ENCODE measurements at regions not wholly inside any gene's neighbourhood (a gene's known extent, or its start where the extent isn't known, plus 50 kb on each side); places are given as distances from the start of the nearest gene placed in this dataset.

DNA sequence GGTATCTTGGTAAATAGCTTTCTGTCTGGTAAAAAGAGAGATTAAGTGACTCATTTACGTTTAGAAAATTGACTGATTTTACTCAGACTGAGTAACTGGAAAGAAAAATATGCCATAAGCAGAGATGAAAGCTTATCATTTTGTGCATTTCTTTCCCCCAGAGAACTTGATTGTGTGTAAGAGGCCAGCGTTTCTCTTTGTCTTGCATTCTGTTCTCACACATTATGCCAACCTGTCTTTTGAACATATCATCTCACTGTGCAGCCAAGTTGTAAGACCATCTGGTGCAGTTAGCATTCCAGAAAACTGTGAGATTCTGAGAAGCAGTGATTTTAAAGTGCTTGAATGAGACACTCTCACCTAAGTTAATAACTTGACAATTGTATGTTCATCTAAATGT lies 651.3 kb downstream of the TECRL start:
- Histone ChIP-seq H3K79me2 (ENCODE audit: control insufficient read depth, insufficient read depth, low read length) (no peaks in the 10 kb centered on the region), H3K4me2 (ENCODE audit: control insufficient read depth, insufficient read depth) (no peak overlapping the region), H3K9ac (ENCODE audit: control insufficient read depth, insufficient read depth, low read length) (no peak overlapping the region), H3K27ac (ENCODE audit: control insufficient read depth, insufficient read depth) (no peak overlapping the region), H3K4me1 (ENCODE audit: control insufficient read depth, insufficient read depth, low read length) (no peaks in the 10 kb centered on the region), H3K27me3 (replicated peaks in 1 of 2; ENCODE audit: control insufficient read depth in 2 of 2, insufficient read depth in 2 of 2, low read length in 1 of 2) (no peaks in the 10 kb centered on the region), H4K20me1 (ENCODE audit: control insufficient read depth, insufficient read depth) (no peaks in the 10 kb centered on the region), H3K9me3 (replicated peaks; ENCODE audit: control insufficient read depth, insufficient read depth, low read length) (no peaks in the 10 kb centered on the region), H3K36me3 (ENCODE audit: control insufficient read depth in 2 of 2, insufficient read depth in 2 of 2, low read length in 1 of 2) (no peaks in the 10 kb centered on the region), H2AFZ (ENCODE audit: control insufficient read depth, low read depth, low read length) (no peak overlapping the region), H3K4me3 (no peak overlapping the region)
- ChIA-PET SMC1A (ENCODE audit: uncharacterized antibody, unreplicated experiment) (no interaction called here), CTCF (no interaction called here), RAD21 (ENCODE audit: unreplicated experiment) (no interaction called here), POLR2A (no interaction called here)
- BruUV-seq (replicated peaks), result no TSS peak
- TF ChIP-seq ETV6 (conservative IDR thresholded peaks at IDR 0.05 in 1 of 2, IDR thresholded peaks at IDR 0.05 in 1 of 2; ENCODE audit: borderline replicate concordance in 1 of 2, low read depth in 1 of 2) (no peak), FOXK2 (IDR thresholded peaks at IDR 0.05) (no peak)
- DNase-seq (ENCODE audit: low read depth, low spot score) (no peak), ATAC-seq (no peak), FAIRE-seq (no peak)
- intact Hi-C loops (cut with micrococcal nuclease; ENCODE audit: unreplicated experiment) (no loop called here), in situ Hi-C loops (cut with MboI) (no loop called here)
- WGBS (ENCODE audit: insufficient coverage, insufficient replicate concordance, low lambda C conversion rate, missing lambda C conversion rate), result 31% methylated on average over 2 of the region's 2 CpGs

DNA sequence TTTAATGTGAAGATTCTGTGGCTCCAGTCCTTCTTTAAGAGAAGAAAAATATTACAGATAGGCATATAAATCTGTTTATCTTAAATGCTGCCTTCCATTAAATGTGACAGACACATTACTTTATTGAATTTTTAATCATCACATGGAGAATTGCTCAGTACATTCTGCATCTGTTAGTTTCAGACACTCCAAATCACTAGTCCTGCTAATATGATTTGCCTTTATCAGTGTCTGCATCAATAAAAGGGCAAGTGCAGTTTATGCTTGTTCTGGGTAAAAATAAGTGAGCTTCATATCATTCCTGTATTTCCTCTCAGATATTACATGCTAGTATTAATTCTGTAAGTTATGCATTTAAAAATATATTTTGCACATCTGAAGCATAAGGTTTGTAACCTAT lies 666.4 kb downstream of the TECRL start:
- ATAC-seq (no peak), FAIRE-seq (no peak), DNase-seq (ENCODE audit: low read depth, low spot score) (no peak)
- Histone ChIP-seq H3K9ac (ENCODE audit: control insufficient read depth, insufficient read depth, low read length) (no peak overlapping the region), H3K36me3 (ENCODE audit: control insufficient read depth in 2 of 2, insufficient read depth in 2 of 2, low read length in 1 of 2) (no peaks in the 10 kb centered on the region), H3K27me3 (replicated peaks in 1 of 2; ENCODE audit: control insufficient read depth in 2 of 2, insufficient read depth in 2 of 2, low read length in 1 of 2) (no peaks in the 10 kb centered on the region), H3K79me2 (ENCODE audit: control insufficient read depth, insufficient read depth, low read length) (no peaks in the 10 kb centered on the region), H3K9me3 (replicated peaks; ENCODE audit: control insufficient read depth, insufficient read depth, low read length) (no peaks in the 10 kb centered on the region), H3K4me3 (no peak overlapping the region), H2AFZ (ENCODE audit: control insufficient read depth, low read depth, low read length) (no peak overlapping the region), H3K4me1 (ENCODE audit: control insufficient read depth, insufficient read depth, low read length) (no peaks in the 10 kb centered on the region), H3K27ac (ENCODE audit: control insufficient read depth, insufficient read depth) (no peak overlapping the region), H4K20me1 (ENCODE audit: control insufficient read depth, insufficient read depth) (no peaks in the 10 kb centered on the region), H3K4me2 (ENCODE audit: control insufficient read depth, insufficient read depth) (no peak overlapping the region)
- ChIA-PET POLR2A (no interaction called here), SMC1A (ENCODE audit: uncharacterized antibody, unreplicated experiment) (interaction anchor here (1.2 kb wide), 1 partner anchor 79 kb away, joined by 4 read pairs; no protein-coding TSS in a partner anchor), CTCF (no interaction called here), RAD21 (ENCODE audit: unreplicated experiment) (no interaction called here)
- in situ Hi-C loops (cut with MboI), result no loop called here
- BruUV-seq (replicated peaks), result no TSS peak
- intact Hi-C loops (cut with micrococcal nuclease; ENCODE audit: unreplicated experiment), result no loop called here
- TF ChIP-seq, protein P1, sequence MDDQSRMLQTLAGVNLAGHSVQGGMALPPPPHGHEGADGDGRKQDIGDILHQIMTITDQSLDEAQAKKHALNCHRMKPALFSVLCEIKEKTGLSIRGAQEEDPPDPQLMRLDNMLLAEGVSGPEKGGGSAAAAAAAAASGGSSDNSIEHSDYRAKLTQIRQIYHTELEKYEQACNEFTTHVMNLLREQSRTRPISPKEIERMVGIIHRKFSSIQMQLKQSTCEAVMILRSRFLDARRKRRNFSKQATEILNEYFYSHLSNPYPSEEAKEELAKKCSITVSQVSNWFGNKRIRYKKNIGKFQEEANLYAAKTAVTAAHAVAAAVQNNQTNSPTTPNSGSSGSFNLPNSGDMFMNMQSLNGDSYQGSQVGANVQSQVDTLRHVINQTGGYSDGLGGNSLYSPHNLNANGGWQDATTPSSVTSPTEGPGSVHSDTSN (IDR thresholded peaks at IDR 0.05; ENCODE audit: insufficient replicate concordance, low read depth, low read length), result no peak
- no peak for TF ChIP-seq SMARCA5 (IDR thresholded peaks at IDR 0.05)
- TF ChIP-seq LARP7 (IDR thresholded peaks at IDR 0.05), result no peak
- no peak for TF ChIP-seq CHD2 (IDR thresholded peaks at IDR 0.05; ENCODE audit: borderline replicate concordance, low read depth, low read length)
- TF ChIP-seq ZBED1 (IDR thresholded peaks at IDR 0.05; ENCODE audit: borderline replicate concordance), result no peak
- no peak for TF ChIP-seq CHD1 (IDR thresholded peaks at IDR 0.05; ENCODE audit: low read depth, low read length)
- TF ChIP-seq RFX5 (IDR thresholded peaks at IDR 0.05; ENCODE audit: low read depth, low read length), result no peak
- no peak for TF ChIP-seq POLR2AphosphoS5 (IDR thresholded peaks at IDR 0.05; ENCODE audit: low read length)
- TF ChIP-seq FOS (IDR thresholded peaks at IDR 0.05; ENCODE audit: borderline replicate concordance, extremely low read depth, insufficient read length), result no peak
- no peak for TF ChIP-seq ZNF384 (IDR thresholded peaks at IDR 0.05; ENCODE audit: borderline replicate concordance, low read depth, low read length)
- TF ChIP-seq, protein P2, sequence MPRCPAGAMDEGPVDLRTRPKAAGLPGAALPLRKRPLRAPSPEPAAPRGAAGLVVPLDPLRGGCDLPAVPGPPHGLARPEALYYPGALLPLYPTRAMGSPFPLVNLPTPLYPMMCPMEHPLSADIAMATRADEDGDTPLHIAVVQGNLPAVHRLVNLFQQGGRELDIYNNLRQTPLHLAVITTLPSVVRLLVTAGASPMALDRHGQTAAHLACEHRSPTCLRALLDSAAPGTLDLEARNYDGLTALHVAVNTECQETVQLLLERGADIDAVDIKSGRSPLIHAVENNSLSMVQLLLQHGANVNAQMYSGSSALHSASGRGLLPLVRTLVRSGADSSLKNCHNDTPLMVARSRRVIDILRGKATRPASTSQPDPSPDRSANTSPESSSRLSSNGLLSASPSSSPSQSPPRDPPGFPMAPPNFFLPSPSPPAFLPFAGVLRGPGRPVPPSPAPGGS (IDR thresholded peaks at IDR 0.05; ENCODE audit: borderline replicate concordance, insufficient read depth, low read depth, low read length, poor library complexity, severe bottlenecking), result no peak
- no peak for TF ChIP-seq RCOR1 (conservative IDR thresholded peaks at IDR 0.05; ENCODE audit: low read depth, low read length)
- no peak for TF ChIP-seq NFIC (IDR thresholded peaks at IDR 0.05; ENCODE audit: low read depth, low read length)
- no peak for TF ChIP-seq SPI1 (IDR thresholded peaks at IDR 0.05; ENCODE audit: borderline replicate concordance, insufficient read depth, low read depth, low read length)

All from GM12878 (cell line).